B cell (primary cell): ENCODE measurements at regions not wholly inside any gene's neighbourhood (a gene's known extent, or its start where the extent isn't known, plus 50 kb on each side); places are given as distances from the start of the nearest gene placed in this dataset.

Experiments
- ATAC-seq: fragments of 200-7000 bp; cut with Tn5 transposase; one replicate; pipeline ENCODE4 v1.10.0; 2021; ENCODE audit warnings: low read depth, mild to moderate bottlenecking, moderate number of reproducible peaks, moderate library complexity
- CTCF ChIA-PET: fragments of 350-600 bp; sonication (Branson Sonifier 250); formaldehyde crosslinking; loops from one replicate; lab custom pipeline; 2021; ENCODE audit warnings: antibody characterized with exemption, inconsistent platforms; lab: Charles Lee
- POLR2A ChIA-PET: fragments of 350-600 bp; sonication (Branson Sonifier 250); formaldehyde crosslinking; loops from one replicate; lab custom pipeline; 2021; ENCODE audit warnings: antibody characterized with exemption; lab: Charles Lee
- DNase-seq: peaks from one replicate; pipeline ENCODE4 v3.0.0; 2013
- H2AFZ ChIP-seq: 2 replicates; pipeline ENCODE4 v1.6.1; 2012; ENCODE audit warnings: mild to moderate bottlenecking, low read depth, low read length; ENCODE audit not compliant: insufficient read depth, poor library complexity, severe bottlenecking
- H3K27ac ChIP-seq, 2 donors: 1 replicate in 1 of 2; 2 replicates in 1 of 2; pipeline ENCODE4 v1.5.1; 2012 to 2013; ENCODE audit warnings: low read length in 2 of 2, mild to moderate bottlenecking in 2 of 2, moderate library complexity in 1 of 2
- H3K27me3 ChIP-seq, 4 experiments: fragments of 200-600 bp in 1 of 4; sonication (generic) in 1 of 4; replicated peaks in 1 of 4; 1 replicate in 2 of 4; 2 replicates in 2 of 4; pipeline versions ENCODE4 v1.6.1 to v1.7.0; 2013 to 2016; ENCODE audit warnings: low read length in 3 of 4, mild to moderate bottlenecking in 2 of 4, mixed read lengths in 1 of 4, moderate library complexity in 1 of 4; ENCODE audit not compliant: insufficient read depth in 4 of 4, control insufficient read depth in 3 of 4; ENCODE audit errors: control extremely low read depth in 1 of 4
- H3K36me3 ChIP-seq, 2 experiments: replicated peaks in 1 of 2; 1 replicate in 1 of 2; 2 replicates in 1 of 2; pipeline versions ENCODE4 v1.6.1 to v1.7.1; 2013; ENCODE audit warnings: low read length in 1 of 2; ENCODE audit not compliant: insufficient read depth in 2 of 2, control insufficient read depth in 1 of 2; ENCODE audit errors: control extremely low read depth in 1 of 2, extremely low read depth in 1 of 2
- H3K4me1 ChIP-seq, 2 donors: fragments of 200-600 bp in 1 of 2; sonication (generic) in 1 of 2; 1 replicate in 1 of 2; 2 replicates in 1 of 2; pipeline versions ENCODE4 v1.5.1 to v1.6.1; 2013 to 2017; ENCODE audit warnings: low read length in 2 of 2; ENCODE audit not compliant: control insufficient read depth in 2 of 2, insufficient read depth in 2 of 2
- H3K4me2 ChIP-seq: replicated peaks from 2 replicates; pipeline ENCODE3; 2012; ENCODE audit warnings: mild to moderate bottlenecking, low read depth, low read length; ENCODE audit not compliant: poor library complexity, severe bottlenecking
- H3K4me3 ChIP-seq, 5 experiments: fragments of 200-600 bp in 1 of 5; sonication (generic) in 1 of 5; 1 replicate in 3 of 5; 2 replicates in 2 of 5; pipeline versions ENCODE4 v1.5.1 to v1.7.0; 2011 to 2016; ENCODE audit warnings: low read length in 4 of 5, mild to moderate bottlenecking in 4 of 5, low read depth in 2 of 5, control low read depth in 1 of 5, moderate library complexity in 1 of 5; ENCODE audit not compliant: insufficient read depth in 1 of 5; ENCODE audit errors: control extremely low read depth in 1 of 5, extremely low read depth in 1 of 5
- H3K79me2 ChIP-seq: fragments of 200-600 bp; sonication (generic); one replicate; pipeline ENCODE4 v1.6.0; 2016; ENCODE audit warnings: low read length; ENCODE audit not compliant: control insufficient read depth, insufficient read depth
- H3K9ac ChIP-seq: fragments of 200-600 bp; sonication (generic); 2 replicates; pipeline ENCODE4 v1.6.1; 2017; ENCODE audit warnings: mild to moderate bottlenecking, low read length, moderate library complexity
- H3K9me3 ChIP-seq, 3 donors: one replicate each; pipeline versions ENCODE4 v1.6.1 to v1.7.1; 2013; ENCODE audit warnings: low read length in 2 of 3; ENCODE audit not compliant: control insufficient read depth in 2 of 3, insufficient read depth in 1 of 3; ENCODE audit errors: control extremely low read depth in 1 of 3
- H4K20me1 ChIP-seq: 2 replicates; pipeline ENCODE4 v1.6.0; 2012; ENCODE audit warnings: mild to moderate bottlenecking, low read length; ENCODE audit not compliant: insufficient read depth, control insufficient read depth, poor library complexity, severe bottlenecking
- H3K27ac Mint-ChIP-seq: one replicate; pipeline ENCODE4 v1.8.0; 2021; ENCODE audit warnings: mixed read lengths
- H3K27me3 Mint-ChIP-seq: one replicate; pipeline ENCODE4 v1.8.0; 2021; ENCODE audit warnings: mixed read lengths
- H3K4me1 Mint-ChIP-seq: one replicate; pipeline ENCODE4 v1.8.0; 2021; ENCODE audit warnings: mixed read lengths
- H3K4me3 Mint-ChIP-seq: one replicate; pipeline ENCODE4 v1.8.0; 2021; ENCODE audit warnings: mixed read lengths
- H3K9me3 Mint-ChIP-seq: one replicate; pipeline ENCODE4 v1.8.0; 2022; ENCODE audit warnings: mixed read lengths; ENCODE audit not compliant: insufficient read depth
- EZH2 ChIP-seq: IDR thresholded peaks from 2 replicates; pipeline ENCODE4 v1.6.1; 2012; ENCODE audit warnings: borderline replicate concordance, low read depth, mild to moderate bottlenecking, moderate library complexity, low read length; ENCODE audit not compliant: insufficient read depth, poor library complexity, severe bottlenecking
- WGBS: methylation state at CpG from one replicate; pipeline ENCODE4 v1.1.5; 2013; ENCODE audit warnings: missing lambda C conversion rate; ENCODE audit not compliant: insufficient coverage; 5-methylcytosine and 5-hydroxymethylcytosine counted together
- intact Hi-C: fragments of 100-400 bp; cut with micrococcal nuclease; formaldehyde crosslinking; loops from one replicate; pipeline ENCODE4 v1.10.0; 2022
- TF ChIP-seq, protein P1 (sequence below): fragments of 200-600 bp; IDR thresholded peaks from one replicate; pipeline ENCODE4 v1.8.0; 2022; ENCODE audit warnings: antibody characterized with exemption, mild to moderate bottlenecking

GRCh38 chr14:65269732-65270131 lies 142.8 kb upstream of the FUT8 start:
- no peak overlapping the region for H2AFZ ChIP-seq
- no peaks in the 10 kb centered on the region for H3K9me3 Mint-ChIP-seq
- no peak for DNase-seq
- no peaks in the 10 kb centered on the region for H3K9me3 ChIP-seq
- H3K4me3 ChIP-seq = no peak overlapping the region
- no peak overlapping the region for H3K27ac Mint-ChIP-seq
- ChIA-PET CTCF (interaction anchor here (1.0 to 1.3 kb wide), 3 partner anchors 63 to 142 kb away, joined by 3 to 5 read pairs (median 4); no protein-coding TSS in a partner anchor), POLR2A (no interaction called here)
- H3K79me2 ChIP-seq = no peaks in the 10 kb centered on the region
- H3K36me3 ChIP-seq = no peaks in the 10 kb centered on the region
- peaks cover 10 to 11% of the 10 kb centered on the region in 2 donors for H3K4me1 ChIP-seq
- no peak overlapping the region for H3K27ac ChIP-seq
- no peak for ATAC-seq
- TF ChIP-seq EZH2 = no peak
- TF ChIP-seq, protein P1, sequence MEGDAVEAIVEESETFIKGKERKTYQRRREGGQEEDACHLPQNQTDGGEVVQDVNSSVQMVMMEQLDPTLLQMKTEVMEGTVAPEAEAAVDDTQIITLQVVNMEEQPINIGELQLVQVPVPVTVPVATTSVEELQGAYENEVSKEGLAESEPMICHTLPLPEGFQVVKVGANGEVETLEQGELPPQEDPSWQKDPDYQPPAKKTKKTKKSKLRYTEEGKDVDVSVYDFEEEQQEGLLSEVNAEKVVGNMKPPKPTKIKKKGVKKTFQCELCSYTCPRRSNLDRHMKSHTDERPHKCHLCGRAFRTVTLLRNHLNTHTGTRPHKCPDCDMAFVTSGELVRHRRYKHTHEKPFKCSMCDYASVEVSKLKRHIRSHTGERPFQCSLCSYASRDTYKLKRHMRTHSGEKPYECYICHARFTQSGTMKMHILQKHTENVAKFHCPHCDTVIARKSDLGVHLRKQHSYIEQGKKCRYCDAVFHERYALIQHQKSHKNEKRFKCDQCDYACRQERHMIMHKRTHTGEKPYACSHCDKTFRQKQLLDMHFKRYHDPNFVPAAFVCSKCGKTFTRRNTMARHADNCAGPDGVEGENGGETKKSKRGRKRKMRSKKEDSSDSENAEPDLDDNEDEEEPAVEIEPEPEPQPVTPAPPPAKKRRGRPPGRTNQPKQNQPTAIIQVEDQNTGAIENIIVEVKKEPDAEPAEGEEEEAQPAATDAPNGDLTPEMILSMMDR = no peak
- no peaks in the 10 kb centered on the region for H4K20me1 ChIP-seq
- 100% methylated on average over 1 of the region's 1 CpG for WGBS
- no peaks in the 10 kb centered on the region for H3K27me3 ChIP-seq
- H3K4me3 Mint-ChIP-seq = no peak overlapping the region
- H3K9ac ChIP-seq = no peak overlapping the region
- no peaks in the 10 kb centered on the region for H3K27me3 Mint-ChIP-seq
- peaks cover 23% of the 10 kb centered on the region for H3K4me1 Mint-ChIP-seq
- no peak overlapping the region for H3K4me2 ChIP-seq
- intact Hi-C loops = no loop called here

DNA sequence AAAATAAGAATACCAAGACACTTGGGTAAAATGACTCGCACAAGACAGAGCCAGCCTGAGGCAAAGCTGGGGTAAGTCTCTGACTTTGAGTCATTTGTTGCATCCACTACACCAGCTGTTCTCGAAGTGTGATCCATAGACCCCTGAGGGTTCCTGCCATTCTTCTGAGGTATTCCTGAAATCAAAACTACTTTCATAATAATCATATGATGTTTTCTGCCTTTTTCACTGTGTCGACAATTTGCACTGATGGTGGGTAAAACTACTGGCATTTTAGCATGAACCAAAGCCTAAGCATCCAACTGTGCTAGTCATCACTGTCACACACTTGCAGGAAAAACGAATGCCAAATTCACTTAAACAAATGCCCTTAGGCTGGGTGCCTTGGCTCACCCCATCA lies 135.5 kb upstream of the FUT8 start:
- ChIA-PET POLR2A (no interaction called here), CTCF (no interaction called here)
- 90% methylated on average over 3 of the region's 4 CpGs for WGBS
- ATAC-seq (no peak), DNase-seq (no peak)
- Histone ChIP-seq H2AFZ (no peak overlapping the region), H3K27ac (no peak overlapping the region), H3K4me1 (peaks cover 4 to 5% of the 10 kb centered on the region in 2 donors), H3K4me3 (no peak overlapping the region), H3K27me3 (no peaks in the 10 kb centered on the region), H3K36me3 (peaks cover 0 to 3% of the 10 kb centered on the region in 2 experiments), H4K20me1 (no peaks in the 10 kb centered on the region), H3K9me3 (peaks cover 0 to 6% (median 0%) of the 10 kb centered on the region in 3 donors), H3K4me2 (no peak overlapping the region), H3K79me2 (peaks cover 19% of the 10 kb centered on the region), H3K9ac (no peak overlapping the region)
- intact Hi-C loops = no loop called here
- TF ChIP-seq EZH2 = no peak
- TF ChIP-seq, protein P1 = no peak
- Mint-ChIP-seq H3K27ac (no peak overlapping the region), H3K4me1 (peaks cover 14% of the 10 kb centered on the region), H3K4me3 (no peak overlapping the region), H3K9me3 (no peaks in the 10 kb centered on the region), H3K27me3 (no peaks in the 10 kb centered on the region)
